Breast epithelium (tissue), 3 donors: ENCODE measurements at regions not wholly inside any gene's neighbourhood (a gene's known extent, or its start where the extent isn't known, plus 50 kb on each side); places are given as distances from the start of the nearest gene placed in this dataset.

ENCODE experiments used
- CTCF ChIP-seq, 3 donors: fragments of 450-650 bp; IDR thresholded peaks; one replicate each; pipeline ENCODE4 v1.5.1; 2016 to 2017; ENCODE audit warnings: antibody characterized with exemption in 3 of 3, mild to moderate bottlenecking in 3 of 3, moderate library complexity in 3 of 3
- POLR2A ChIP-seq: fragments of 450-650 bp; IDR thresholded peaks from one replicate; pipeline ENCODE4 v1.6.1; 2016; ENCODE audit warnings: antibody characterized with exemption, mild to moderate bottlenecking, moderate library complexity
- POLR2AphosphoS5 ChIP-seq, 3 donors: sonication (generic); formaldehyde crosslinking; IDR thresholded peaks; one replicate each; pipeline ENCODE4 v1.6.1; 2017; ENCODE audit warnings: antibody characterized with exemption in 3 of 3

- TF ChIP-seq POLR2A (no peak), CTCF (IDR thresholded peaks at IDR 0.05) (no peak), POLR2AphosphoS5 (IDR thresholded peaks at IDR 0.05) (no peak)
These were observed 57.0 kb upstream of the PAK1 start for GRCh38 chr11:77530879-77531278.
